ENCODE measurements at regions not wholly inside any gene's neighbourhood (a gene's known extent, or its start where the extent isn't known, plus 50 kb on each side); places are given as distances from the start of the nearest gene placed in this dataset.

- TF ChIP-seq PATZ1 (CRISPR knock-in tag; IDR thresholded peaks at IDR 0.05; ENCODE audit: borderline replicate concordance) (no peak), ZC3H10 (CRISPR knock-in tag; IDR thresholded peaks at IDR 0.05) (no peak), SNAI2 (CRISPR knock-in tag; IDR thresholded peaks at IDR 0.05) (no peak), TSHZ2 (CRISPR knock-in tag; IDR thresholded peaks at IDR 0.05) (no peak), ARNTL (CRISPR knock-in tag; IDR thresholded peaks at IDR 0.05; ENCODE audit: borderline replicate concordance, low read depth) (no peak), ZNF70 (CRISPR knock-in tag; IDR thresholded peaks at IDR 0.05) (no peak), ZFP30 (CRISPR knock-in tag; IDR thresholded peaks at IDR 0.05) (no peak), ZNF565 (CRISPR knock-in tag; conservative IDR thresholded peaks at IDR 0.05; ENCODE audit: low read depth) (no peak), ESRRG (CRISPR knock-in tag; IDR thresholded peaks at IDR 0.05) (no peak), PPARA (CRISPR knock-in tag; IDR thresholded peaks at IDR 0.05; ENCODE audit: borderline replicate concordance) (no peak), ISL1 (CRISPR knock-in tag; IDR thresholded peaks at IDR 0.05) (no peak)
- no peak for ATAC-seq
These were observed 221.6 kb upstream of the POU3F1 start for GRCh38 chr1:38268226-38268625.

GRCh38 chr1:38267037-38268036, 220.7 kb upstream of the POU3F1 start:
- no peak for ATAC-seq
- TF ChIP-seq TSHZ2 (CRISPR knock-in tag; IDR thresholded peaks at IDR 0.05): no peak
- TF ChIP-seq TOX (CRISPR knock-in tag; IDR thresholded peaks at IDR 0.05; ENCODE audit: borderline replicate concordance): no peak
- TF ChIP-seq ESRRG (CRISPR knock-in tag; IDR thresholded peaks at IDR 0.05): no peak
- TF ChIP-seq ISL1 (CRISPR knock-in tag; IDR thresholded peaks at IDR 0.05): no peak
- no peak for TF ChIP-seq ZFP3 (CRISPR knock-in tag; IDR thresholded peaks at IDR 0.05)
- no peak for TF ChIP-seq GLIS3 (CRISPR knock-in tag; IDR thresholded peaks at IDR 0.05)
- no peak for TF ChIP-seq PATZ1 (CRISPR knock-in tag; IDR thresholded peaks at IDR 0.05; ENCODE audit: borderline replicate concordance)
- TF ChIP-seq ZNF8 (CRISPR knock-in tag; IDR thresholded peaks at IDR 0.05): no peak
- TF ChIP-seq CREB5 (CRISPR knock-in tag; IDR thresholded peaks at IDR 0.05; ENCODE audit: low read depth): no peak
- no peak for TF ChIP-seq SNAI2 (CRISPR knock-in tag; IDR thresholded peaks at IDR 0.05)
- TF ChIP-seq ZNF565 (CRISPR knock-in tag; conservative IDR thresholded peaks at IDR 0.05; ENCODE audit: low read depth): no peak
- TF ChIP-seq PPARA (CRISPR knock-in tag; IDR thresholded peaks at IDR 0.05; ENCODE audit: borderline replicate concordance): no peak
- no peak for TF ChIP-seq POU6F1 (CRISPR knock-in tag; IDR thresholded peaks at IDR 0.05; ENCODE audit: borderline replicate concordance, low read depth)
- TF ChIP-seq BACH2 (CRISPR knock-in tag; IDR thresholded peaks at IDR 0.05; ENCODE audit: borderline replicate concordance): no peak
- TF ChIP-seq ZNF70 (CRISPR knock-in tag; IDR thresholded peaks at IDR 0.05): no peak

Measured in SK-N-SH treated with all-trans-retinoic acid at 6 μM for 48 hours (cell line).